ENCODE measurements at regions not wholly inside any gene's neighbourhood (a gene's known extent, or its start where the extent isn't known, plus 50 kb on each side); places are given as distances from the start of the nearest gene placed in this dataset.

GRCh38 chr4:122293374-122294365, 85.1 kb upstream of the ADAD1 start:
- intact Hi-C loops (cut with DNase I), result no loop called here
- DNase-seq (ENCODE audit: low spot score), result peak; percentile 73

GRCh38 chr4:122297694-122298093, 81.1 kb upstream of the ADAD1 start:
- intact Hi-C loops (cut with DNase I), result no loop called here
- no peak for DNase-seq (ENCODE audit: low spot score)

DNA sequence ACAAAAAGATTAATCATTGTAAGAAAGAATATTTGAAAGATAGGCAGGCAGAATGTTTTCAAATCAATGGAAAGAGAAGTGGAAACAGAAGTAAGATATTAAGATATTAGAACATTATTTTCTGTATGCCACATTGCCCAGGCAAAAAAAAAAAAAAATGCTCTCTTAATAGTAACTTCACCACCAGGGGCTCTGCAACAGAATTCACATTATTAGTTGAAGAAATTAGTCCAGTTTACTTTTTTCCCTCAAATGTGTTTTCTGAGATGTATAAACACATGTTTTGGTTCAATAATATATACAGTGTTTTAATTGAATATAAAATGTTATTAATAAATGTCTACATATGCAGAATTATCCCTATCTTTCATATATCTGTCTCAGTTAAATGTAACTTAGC, 78.0 kb upstream of the ADAD1 start:
- no peak for DNase-seq (ENCODE audit: low spot score)
- intact Hi-C loops (cut with DNase I), result no loop called here

DNA sequence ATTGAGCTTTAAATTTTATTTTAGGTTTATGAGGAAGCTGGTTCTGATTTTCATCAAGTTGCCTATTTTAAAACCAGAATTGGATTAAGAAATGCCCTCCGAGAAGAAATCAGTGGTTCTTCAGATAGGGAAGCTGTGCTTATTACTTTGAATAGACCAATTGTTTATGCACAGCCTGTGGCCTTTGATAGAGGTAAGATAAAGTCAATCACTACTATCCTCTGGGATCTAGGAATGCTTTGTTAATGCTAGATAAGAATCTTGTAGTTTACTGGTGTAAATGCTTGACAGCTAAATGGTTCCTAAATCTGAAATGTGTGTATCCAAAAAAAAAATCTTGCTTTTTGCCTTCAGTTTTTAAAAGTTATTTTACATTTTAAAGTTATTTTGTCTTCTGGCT, 73.0 kb upstream of the ADAD1 start:
- DNase-seq (ENCODE audit: low spot score), result no peak
- intact Hi-C loops (cut with DNase I), result no loop called here

- intact Hi-C loops (cut with DNase I), result loop anchor here (5.0 kb wide), 1 partner anchor 267 kb away; no protein-coding TSS in a partner anchor
Observed at GRCh38 chr4:122309988-122310626, 68.7 kb upstream of the ADAD1 start.

DNA sequence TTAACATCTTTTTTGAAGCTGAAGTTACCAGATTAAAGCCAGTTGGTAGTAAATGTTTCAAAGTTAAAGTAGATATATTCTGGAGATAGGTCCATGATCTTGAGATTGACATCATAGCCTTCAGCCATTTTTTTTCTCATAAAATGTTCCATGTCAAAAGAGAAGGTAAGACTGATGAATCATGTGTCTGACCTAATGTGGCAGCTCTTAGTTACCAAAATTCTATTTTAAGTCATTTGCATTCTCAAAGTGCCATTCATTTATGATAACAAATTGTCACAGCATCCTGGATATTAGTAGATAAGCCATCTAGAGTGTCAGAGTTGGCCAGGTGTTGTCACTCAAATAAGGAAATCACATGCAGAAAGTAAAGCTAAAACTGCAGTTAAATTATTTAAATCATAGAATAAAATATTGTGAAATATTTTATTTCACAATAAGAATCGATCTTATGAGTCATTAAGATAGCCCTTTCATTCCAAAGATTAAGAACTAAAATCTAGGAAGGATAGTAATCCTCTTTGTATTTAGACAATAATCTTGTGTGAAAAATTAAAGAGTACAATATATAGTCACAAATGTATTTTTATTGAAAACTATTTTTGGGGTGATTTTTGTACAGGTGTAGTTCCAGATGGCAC, 65.7 kb upstream of the ADAD1 start:
- intact Hi-C loops (cut with DNase I), result loop anchor here (5.0 kb wide), 1 partner anchor 264 kb away; no protein-coding TSS in a partner anchor
- no peak for DNase-seq (ENCODE audit: low spot score)

More at GRCh38 chr4:122309988-122310626, 68.7 kb upstream of the ADAD1 start:
- no peak for DNase-seq (ENCODE audit: low spot score)

DNA sequence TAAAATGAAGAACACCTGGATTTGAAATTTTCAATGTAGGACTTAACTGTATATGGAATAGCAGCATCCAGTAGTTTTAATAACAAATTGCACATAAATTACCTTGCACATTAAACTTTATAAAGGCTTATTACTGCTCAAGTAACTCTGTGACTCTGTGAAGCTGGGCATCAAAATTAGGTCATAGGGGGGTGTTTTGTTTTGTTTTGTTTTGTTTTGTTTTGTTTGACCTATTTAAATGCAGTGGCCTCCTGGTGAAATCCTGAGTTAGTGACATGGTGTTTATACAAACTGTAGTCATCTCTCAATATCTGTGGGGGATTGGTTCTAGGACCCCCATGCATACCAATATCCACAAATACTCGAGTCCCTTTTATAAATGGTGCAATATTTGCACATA, 51.9 kb upstream of the ADAD1 start:
- no peak for DNase-seq (ENCODE audit: low spot score)
- intact Hi-C loops (cut with DNase I), result no loop called here

GRCh38 chr4:122328893-122329292, 49.9 kb upstream of the ADAD1 start:
- intact Hi-C loops (cut with DNase I), result no loop called here
- no peak for DNase-seq (ENCODE audit: low spot score)
